GM19455 (cell line): ENCODE measurements at regions not wholly inside any gene's neighbourhood (a gene's known extent, or its start where the extent isn't known, plus 50 kb on each side); places are given as distances from the start of the nearest gene placed in this dataset.

ENCODE experiments used
- ATAC-seq: cut with Tn5 transposase; IDR thresholded peaks from one replicate; pipeline ENCODE4 v1.9.1; 2021; ENCODE audit not compliant: unreplicated experiment

DNA sequence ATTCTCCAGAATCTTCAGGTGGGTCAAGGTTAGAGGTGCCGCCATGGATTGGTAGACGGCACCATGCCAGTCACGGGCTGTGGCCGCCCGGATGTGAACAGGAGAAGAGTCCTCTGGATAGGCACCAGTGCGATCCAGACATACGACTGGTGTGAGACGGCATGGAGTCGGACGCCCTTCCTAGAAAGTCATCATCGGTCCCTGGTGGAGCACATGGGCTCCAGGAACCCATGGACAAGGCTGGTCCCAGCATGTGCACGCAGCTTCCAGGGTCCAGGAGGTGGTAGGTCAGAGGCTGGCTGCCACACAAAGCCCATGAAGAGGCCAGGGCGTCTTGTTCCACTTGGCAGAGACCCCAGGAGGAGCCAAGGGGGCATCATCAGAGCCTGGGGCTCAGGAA, 276.1 kb upstream of the LRRC3B start:
- no peak for ATAC-seq

DNA sequence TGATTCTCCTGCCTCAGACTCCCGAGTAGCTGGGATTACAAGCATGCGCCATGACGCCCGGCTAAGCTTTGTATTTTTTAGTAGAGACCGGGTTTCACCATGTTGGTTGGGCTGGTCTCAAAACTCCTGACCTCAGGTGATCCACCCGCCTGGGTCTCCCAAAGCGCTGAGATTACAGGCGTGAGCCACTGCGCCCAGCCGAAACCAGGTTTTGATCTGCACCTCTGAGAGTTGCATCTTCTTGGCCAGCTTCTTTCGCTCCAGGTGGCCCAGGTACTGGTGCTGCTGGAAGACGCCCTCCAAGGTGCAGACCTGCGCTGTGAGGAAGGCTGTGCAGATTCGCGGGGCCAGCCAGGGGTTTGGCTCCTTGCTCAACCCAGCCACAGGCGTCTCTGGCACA, 275.4 kb upstream of the LRRC3B start:
- no peak for ATAC-seq

DNA sequence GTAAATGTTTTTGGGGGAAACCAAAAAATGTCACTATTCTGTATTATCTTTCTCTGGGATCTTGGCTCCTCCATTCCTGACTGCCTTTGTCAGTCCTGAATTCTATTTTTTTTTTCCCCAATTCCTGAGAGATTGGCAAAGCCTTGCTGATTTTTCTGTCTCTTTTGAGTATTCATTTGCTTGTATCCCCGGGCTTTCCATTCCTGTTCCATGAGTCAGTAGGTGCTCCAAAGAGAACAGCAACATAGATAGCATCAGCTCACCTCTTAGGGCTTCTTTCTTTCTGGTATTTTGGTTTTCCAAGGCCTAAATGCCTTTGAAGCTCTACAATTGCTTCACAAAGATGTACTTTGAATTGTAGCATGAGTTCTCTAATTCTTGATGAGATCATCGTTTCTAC, 271.7 kb upstream of the LRRC3B start:
- no peak for ATAC-seq

DNA sequence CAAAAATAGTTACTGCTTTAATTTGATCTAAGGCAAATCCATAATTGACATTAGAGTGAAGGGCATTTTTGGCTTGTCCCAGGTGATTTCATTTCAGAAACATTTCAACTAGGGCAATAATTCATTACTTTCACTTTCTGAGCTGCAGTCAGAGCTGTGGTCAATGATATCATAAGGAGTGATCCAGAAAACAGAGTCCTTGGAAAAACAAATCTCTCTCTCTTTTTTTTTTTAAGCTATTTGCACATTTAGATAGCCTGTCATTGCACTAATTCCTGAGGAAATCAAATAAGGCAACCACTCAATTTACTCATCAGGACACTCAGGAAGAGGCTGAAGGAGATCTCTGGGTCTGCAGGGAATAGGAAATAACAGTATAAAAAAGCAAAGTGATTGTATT, 269.5 kb upstream of the LRRC3B start:
- no peak for ATAC-seq

DNA sequence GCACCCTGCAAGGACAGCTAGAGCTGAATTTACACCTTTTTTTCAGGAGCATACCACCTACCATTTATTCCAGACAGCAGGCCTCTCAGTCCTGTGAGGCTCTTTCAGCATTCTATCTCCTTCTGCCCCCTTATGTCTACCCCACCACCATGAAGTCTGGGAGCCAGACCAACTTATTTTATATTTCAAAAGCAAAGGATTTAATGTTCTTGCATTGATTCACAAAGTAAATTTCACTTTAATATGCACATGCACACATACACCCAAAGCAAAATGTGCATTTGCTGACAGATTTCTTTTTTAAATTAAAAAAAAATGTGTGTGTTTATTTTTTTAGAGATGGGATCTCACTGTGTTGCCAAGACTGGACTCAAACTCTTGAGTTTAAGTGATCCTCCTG, 264.2 kb upstream of the LRRC3B start:
- ATAC-seq, result no peak

DNA sequence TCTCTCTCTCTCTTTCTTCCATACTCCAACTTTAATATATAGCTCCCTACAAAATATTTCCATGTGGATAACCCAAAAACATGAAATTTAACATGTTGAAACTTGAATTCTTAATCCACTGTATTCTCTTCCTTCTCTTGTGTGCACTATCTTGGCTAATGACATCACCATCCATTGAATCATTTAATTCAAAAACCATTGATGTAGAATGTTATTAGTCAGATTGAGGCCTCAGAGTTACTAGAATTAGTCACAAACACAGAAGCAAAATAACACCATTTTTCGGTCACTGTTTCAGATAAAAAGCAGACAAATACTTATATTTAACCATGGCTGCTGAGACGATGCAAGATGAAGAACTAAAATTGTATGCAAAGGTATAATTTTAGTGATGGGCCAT, 256.9 kb upstream of the LRRC3B start:
- ATAC-seq, result no peak

DNA sequence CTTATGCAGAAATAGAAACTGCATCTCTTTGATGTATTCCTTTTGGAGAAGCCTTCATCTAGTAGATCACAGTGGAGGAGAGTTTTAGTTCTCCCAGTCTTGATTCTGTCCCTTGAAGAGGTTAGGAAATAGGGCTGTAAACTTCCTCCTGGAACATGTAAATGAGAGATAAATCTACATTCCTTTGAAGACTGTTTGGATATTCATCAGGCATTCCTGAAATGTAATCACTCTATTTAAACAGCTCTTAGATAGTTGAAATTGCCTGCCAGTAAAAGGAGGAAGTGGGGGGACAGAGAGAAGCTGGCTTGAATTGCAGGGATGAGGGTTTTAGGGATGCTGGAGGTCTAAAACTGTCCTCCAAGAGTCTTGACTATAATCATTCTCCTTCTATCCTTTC, 254.3 kb upstream of the LRRC3B start:
- ATAC-seq, result no peak

DNA sequence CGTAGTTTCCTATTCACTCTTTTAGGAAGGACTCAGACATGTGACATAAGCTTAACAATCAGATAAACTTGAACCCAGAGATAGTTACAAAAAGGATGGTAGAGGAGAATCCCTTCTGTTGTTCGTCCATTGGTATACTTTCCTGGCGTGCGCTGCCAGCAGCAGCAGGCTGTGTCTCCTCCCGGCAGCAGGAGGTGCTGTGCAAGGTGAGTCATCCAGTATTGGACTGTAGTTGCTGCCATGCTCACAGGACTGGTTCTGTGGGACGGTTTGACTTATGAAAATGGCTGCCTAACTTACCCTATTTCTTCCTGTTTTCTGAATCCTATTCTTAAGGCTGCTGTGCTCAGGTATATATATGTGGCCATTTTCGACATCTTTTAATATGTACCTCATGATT, 253.4 kb upstream of the LRRC3B start:
- no peak for ATAC-seq

DNA sequence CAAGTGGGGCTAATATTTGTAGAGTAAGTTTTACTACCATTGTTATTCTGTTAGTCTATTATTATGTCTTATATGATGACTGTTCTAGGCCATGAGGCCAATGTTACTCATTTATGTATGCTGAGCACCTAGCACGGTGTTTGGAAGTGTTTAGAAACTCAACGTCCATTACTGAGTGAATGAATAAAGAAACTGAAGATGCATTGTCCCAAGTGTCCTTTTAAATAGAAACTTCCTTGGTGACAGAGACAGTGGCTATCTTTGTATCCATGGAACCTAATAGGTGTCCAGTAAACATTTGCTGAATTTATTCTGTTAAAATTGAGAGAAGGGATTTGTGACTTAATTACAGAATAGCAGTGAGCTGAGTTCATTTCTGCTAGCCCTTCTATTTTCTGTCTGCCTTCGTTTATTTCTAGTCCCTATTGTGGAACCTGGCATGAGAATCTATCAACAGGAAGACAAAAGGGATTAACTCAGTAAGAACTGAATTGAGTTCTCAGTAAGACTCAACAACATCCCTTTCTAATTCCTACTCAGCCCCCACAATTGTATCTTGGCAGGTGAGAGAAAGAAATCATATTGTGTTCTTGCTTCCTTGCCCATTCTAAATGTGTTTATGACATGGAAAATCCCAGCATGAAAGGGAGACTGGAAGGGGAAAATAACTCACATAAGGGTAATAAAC, 246.6 kb upstream of the LRRC3B start:
- ATAC-seq, result no peak

DNA sequence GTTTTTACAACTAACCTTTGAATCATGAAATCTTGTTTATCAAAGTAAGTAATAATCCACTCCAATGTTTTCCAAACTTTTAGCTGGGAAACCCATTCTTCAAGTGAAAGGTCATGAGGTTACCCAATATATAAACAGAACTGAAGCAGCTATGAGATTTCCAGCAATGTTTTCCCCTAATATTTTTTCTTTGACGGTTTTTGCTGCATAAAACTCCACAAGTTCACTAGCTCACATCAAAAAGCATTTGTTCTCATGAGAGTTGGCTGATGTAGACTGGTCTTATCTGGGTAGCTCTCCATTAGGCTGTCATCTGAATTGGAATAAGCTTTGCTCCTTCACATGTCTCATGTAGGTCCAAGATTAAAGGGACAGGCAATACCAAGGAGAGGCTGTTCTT, 241.2 kb upstream of the LRRC3B start:
- no peak for ATAC-seq

DNA sequence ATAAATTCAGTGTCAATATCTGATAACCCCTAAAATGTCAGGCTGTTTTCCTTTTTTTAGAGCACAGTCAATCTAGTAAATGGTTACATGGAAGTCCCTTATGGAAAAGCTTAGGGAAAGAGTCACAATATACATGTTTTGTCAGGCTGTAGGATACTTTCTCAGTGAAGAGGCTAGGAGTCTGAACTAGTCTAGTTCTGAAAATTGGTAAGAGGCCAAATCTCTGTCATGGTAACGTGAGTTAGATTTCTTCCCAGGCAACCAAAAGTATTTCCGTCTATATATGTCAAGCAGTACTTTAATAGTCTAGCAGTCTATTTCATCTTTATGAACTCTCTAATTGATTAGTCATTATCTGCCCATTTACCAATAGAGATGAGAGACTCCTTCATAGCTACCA, 215.9 kb upstream of the LRRC3B start:
- ATAC-seq, result no peak

DNA sequence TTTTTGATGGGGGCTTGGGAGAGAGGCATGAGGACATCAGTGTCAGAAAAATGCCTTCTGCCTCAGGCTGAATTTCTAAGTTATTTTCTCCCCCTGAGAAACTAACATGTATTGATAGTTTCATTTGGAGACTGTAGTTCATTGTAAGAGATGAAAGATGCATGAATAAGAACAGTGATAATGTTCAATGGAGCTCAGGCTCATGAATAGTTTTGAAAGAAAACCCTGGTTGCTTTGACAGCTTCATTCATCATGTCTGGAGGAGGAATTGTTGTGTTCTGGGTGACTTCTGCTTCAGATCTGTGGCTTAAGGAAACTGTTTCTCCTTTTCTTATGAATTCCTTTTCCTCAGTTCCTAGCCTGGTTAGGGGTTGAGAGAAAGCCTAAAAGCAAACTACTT, 204.0 kb upstream of the LRRC3B start:
- ATAC-seq, result no peak

DNA sequence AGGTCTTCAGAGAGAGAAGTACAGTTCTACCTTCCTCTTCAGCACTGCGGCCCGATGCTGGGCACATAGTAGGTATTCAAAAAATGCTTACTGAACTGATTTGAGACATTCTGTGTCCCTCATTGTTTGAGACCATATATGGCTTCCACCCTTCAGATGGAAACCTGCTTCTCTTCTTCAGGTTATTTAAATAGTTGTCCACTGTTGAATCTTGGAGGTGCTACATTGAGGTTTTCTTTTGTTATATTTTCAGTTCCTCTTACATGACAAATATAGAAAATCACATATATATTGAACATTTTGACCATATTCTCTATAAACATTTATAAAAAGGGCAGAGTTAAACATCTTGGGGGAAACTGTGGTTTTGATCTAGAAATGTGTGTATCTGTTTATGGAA, 200.2 kb upstream of the LRRC3B start:
- no peak for ATAC-seq

DNA sequence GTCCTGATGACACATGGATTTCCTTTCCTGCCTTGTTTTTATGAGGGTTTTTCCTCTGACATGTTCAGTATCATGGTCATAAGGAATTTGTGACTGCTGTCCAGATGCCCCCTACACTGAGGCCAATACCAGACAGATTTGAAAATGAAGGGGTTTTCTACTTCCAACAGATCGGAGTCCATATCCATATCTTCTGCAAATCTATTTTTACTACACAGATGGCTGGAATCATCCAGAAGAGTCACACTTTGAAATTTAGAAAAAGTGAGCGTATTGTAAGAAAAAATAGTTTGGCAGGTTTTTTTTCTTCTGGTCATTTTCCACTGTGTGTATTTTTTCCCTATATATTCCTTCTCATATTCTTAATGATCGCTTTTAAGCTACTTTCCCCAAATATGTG, 197.5 kb upstream of the LRRC3B start:
- no peak for ATAC-seq

DNA sequence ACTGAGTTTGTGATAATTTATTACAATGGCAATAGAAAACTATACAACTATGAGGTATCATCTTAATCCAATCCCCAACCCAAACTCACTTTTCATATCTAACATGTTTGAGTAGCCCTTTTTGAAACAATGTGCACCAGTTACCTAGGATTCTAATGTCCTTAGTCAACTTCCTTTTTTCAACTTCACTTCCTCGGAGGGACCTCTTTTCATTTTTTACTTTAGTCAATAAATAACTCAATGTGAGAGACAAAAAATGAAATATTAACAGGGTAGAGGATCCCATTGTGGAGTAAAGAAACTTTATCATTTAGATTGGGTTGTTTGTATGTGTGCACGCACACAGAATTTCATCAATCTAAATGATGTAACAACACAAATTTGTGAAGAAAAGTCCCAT, 193.6 kb upstream of the LRRC3B start:
- ATAC-seq, result no peak

DNA sequence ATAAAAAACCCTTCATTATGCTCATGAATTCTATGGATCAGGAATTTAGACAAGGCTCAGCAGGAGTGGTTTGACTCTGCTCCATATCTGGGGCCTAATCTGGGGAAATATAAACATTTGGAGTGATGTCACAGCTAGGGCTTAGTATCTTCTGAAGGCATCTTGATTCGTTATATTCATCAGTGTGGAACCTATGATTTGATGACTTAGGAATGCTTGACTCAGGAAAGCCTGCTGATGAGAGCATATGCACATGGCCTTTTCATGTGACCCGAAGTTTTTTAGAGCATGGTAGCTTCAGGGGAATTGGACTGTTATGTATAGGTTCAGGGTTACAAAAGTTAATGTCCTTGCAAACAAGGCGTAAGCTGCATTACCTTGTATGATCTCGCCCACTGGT, 184.9 kb upstream of the LRRC3B start:
- no peak for ATAC-seq

DNA sequence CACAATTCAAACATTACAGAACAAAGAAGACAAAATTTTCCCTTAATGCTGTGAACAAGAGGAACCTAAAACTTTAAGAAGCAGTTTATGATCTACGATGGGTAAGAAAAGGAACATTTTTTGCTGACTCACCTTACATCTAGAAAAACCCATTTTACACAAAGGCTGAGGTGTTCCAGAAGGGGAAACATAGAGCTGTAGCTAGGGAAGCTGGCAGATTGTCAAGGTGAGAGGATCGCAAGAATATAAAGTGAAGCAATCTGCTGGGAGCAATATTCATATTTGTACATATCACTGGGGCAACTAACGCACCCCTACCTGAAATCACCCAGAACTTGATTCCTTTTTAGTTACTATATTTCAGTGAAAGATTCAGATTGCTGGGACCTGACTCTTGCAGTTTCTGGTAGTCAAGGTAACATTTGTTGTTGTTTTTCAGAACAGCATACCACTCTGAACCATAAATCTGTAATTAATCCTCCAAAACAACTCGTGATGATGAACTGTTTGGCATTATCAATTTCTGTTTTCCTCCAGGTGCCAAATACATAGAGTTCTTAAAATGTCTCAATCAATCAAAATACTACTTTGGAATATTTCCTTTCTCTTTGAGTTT, 184.1 kb upstream of the LRRC3B start:
- no peak for ATAC-seq

DNA sequence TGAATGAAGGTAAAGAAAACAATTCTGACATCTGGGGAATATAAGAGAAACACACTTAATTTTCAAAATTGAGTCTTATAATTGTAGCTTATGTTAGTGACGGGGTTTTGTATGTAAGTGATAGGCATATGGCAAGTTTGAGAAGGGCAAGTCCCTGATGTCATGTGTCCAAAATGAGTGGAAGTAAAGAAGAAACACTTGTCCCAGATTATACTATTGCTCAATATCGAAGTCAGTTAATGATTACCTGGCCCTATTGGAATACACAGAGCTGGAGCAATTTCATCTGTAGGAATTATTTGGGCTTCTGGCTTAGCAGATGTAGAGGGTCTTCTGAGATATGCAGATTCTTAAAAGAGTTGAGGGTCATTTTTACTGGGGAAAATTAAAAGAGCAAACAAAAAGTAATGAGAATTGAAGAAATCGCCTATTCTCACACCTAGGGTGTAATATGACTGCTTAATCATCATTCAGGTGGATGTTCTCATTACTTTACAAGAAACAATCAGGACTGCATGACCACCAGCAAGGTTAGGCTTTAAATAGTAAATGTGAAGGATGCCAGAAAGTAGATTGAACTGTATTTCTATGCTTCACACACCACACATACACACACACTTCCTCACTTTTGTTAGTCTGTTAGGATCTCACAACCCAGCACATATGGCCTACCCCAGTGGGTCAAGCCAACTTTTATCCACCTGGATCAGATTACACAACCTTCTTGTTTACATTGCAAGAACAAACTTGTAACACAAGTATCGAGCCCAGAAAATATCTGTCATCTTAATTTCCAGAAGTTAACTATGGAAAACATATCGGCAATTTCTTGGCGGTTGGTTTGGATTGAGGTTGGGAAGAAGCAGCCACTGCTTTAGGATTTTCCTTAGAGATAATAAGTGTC, 183.3 kb upstream of the LRRC3B start:
- ATAC-seq, result no peak

DNA sequence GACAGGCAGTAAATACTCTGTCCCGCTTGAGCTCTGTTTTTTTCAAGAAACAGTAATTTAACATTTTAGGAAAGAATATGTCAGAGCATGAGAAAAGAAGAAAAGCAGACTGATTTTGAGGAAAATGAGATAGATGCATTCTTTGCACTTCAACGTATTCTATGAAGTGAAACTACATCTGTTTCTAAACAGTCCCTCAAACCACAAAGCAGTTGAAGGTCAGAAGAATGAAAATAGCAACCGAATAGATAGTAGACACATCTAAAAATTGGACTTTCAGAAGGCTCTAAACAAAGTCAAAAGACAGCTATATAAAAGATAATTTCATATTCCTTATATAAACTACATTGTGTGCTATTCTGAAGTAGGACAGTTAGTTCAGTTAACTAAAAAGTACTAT, 172.6 kb upstream of the LRRC3B start:
- no peak for ATAC-seq

DNA sequence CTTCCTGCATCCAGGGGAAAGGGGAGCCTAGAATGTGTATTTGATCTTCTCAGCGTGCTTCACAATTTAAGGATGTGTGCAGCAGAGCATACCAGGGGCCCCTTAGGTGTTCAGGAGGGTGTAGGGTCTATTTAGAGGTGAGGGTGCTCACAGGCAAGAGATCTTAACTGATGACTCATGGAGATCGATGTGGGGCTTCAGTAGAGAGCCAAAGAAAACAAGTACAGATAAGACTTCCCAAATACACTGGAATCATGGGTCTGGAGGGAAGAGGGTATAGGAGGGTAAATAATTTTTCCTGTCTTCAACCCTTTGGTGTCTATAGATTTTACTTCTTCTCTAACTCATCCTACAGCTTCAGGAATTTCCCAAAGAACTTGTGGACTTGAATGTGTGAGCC, 170.2 kb upstream of the LRRC3B start:
- ATAC-seq, result no peak

DNA sequence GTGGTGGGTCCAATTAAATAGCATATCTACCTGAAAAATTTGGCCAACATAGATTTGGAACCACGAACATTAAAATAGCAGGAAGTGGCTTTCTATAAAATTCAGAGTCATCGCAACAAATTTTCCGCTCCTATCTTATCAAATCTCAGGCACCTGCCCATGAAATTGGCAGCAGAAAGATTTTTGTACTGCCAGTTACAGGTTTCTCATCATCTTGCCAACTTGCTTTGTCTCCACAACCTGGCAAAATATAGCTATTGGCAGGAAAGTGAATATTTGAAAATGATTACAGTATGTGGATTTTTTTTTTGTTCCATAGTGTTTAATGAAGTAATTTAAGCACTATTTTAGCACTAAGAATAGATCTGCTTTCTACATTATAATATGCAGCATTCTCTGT, 161.6 kb upstream of the LRRC3B start:
- ATAC-seq, result no peak

DNA sequence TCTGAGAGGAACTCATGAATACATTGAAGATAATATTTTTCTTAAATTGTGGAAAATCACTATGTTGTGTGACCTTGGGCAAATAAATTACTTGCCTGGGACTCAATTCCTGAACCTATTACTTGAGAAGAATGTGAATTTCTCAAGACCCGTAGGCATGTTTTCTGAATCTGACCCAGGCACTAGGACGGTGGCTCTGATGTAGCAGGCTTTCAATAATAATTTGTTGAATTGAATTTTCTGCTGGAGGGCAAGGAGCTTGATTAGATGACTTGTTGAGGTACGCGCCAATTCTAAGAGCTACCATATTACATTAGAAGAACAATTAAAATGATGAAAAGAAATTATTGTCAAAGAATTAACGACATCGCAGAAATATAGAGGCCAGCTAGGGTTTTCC, 150.2 kb upstream of the LRRC3B start:
- no peak for ATAC-seq
